ENCODE measurements at regions not wholly inside any gene's neighbourhood (a gene's known extent, or its start where the extent isn't known, plus 50 kb on each side); places are given as distances from the start of the nearest gene placed in this dataset.

DNA sequence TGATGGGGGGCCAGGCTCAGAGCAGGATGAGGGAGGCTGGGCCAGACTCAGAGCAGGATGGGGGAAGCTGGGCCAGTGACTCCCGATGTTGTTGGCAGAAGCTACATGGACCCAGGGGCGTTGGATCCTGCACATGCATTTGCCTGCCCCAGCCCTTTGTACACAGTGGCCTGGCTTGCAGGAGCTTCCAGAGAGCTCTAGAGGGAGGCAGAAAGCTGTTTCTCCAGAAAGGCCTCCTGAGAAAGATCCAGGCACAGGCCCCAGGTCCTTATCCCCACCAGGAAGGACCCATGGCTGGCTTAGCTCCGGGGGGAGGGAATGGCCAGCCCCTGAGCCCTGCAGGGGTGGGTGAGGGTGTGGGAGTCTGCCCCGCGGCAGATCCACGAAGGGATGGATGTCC lies 106.6 kb upstream of the ACTRT2 start:
- TF ChIP-seq CTCF (conservative IDR thresholded peaks at IDR 0.05; ENCODE audit: low read depth, low read length) = no peak
- TF ChIP-seq POLR2A (IDR thresholded peaks at IDR 0.05; ENCODE audit: low read depth, low read length) = no peak
- no peak for TF ChIP-seq SMC3 (IDR thresholded peaks at IDR 0.05; ENCODE audit: low read depth, low read length)
- TF ChIP-seq, protein P1, sequence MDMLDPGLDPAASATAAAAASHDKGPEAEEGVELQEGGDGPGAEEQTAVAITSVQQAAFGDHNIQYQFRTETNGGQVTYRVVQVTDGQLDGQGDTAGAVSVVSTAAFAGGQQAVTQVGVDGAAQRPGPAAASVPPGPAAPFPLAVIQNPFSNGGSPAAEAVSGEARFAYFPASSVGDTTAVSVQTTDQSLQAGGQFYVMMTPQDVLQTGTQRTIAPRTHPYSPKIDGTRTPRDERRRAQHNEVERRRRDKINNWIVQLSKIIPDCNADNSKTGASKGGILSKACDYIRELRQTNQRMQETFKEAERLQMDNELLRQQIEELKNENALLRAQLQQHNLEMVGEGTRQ (IDR thresholded peaks at IDR 0.05; ENCODE audit: low read depth, low read length) = no peak
- TF ChIP-seq BHLHE40 (IDR thresholded peaks at IDR 0.05; ENCODE audit: low read depth, low read length) = no peak
- TF ChIP-seq RAD21 (IDR thresholded peaks at IDR 0.05; ENCODE audit: low read length) = no peak

All from IMR-90 (cell line).